Renal cortex interstitium (tissue), 11 donors: ENCODE measurements at regions not wholly inside any gene's neighbourhood (a gene's known extent, or its start where the extent isn't known, plus 50 kb on each side); places are given as distances from the start of the nearest gene placed in this dataset.

Source experiments
- DNase-seq, 11 donors: peaks; one replicate each; pipeline ENCODE4 v3.0.0-alpha.2; 2013; ENCODE audit warnings: low read depth in 9 of 11, low spot score in 4 of 11; ENCODE audit errors: extremely low read depth in 1 of 11

GRCh38 chr2:215712219-215712868 is 276.5 kb upstream of the FN1 start:
- DNase-seq: no peak

GRCh38 chr2:215711471-215712034 is 275.7 kb upstream of the FN1 start:
- DNase-seq: peak in 1 of 11 donors; percentile 35

DNA sequence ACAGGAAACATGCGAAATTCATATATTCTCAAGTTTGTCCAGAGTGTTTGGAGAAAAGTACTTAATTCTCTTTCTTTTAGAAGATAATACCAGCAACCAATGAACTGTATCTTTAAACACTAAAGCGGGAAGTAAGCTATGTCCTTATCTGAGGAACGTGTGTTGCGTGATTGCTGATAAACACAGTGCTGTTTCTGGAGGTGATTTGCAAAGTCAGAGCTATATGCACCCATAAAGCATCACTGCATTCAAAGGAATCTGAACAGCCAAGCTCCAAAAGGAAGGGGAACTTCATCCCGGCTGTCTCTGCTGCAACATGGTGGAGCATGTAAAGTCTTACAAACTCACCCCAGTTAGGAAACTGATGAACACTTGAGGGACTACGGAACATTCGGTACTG is 271.7 kb upstream of the FN1 start:
- no peak for DNase-seq

DNA sequence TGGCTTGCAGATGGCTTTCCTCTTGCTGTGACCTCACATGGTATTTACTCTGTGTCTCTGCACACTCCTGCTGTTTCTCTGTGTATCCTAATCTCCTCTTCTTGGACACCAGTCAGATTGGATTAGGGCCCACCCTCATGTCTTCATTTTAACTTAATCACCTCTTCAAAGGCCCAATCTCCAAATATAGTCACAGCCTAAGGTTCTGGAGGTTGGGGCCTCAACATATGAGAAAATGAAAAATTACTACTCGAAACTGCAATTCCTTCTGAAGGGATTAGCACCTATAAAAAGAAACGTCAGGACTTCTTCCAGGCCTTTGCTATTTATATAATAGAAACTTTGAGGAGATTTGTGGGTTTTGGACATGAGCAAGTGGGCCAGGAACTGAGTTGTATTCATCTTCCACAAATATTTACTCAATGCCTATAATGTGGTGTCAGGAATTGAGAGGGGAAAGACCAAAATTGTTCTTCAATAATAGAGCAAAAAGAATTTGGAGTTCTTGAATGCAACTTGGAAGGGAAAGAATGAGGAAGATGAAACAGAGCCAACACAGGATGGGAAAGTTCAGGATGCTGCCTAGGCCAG is 270.0 kb upstream of the FN1 start:
- no peak for DNase-seq

DNA sequence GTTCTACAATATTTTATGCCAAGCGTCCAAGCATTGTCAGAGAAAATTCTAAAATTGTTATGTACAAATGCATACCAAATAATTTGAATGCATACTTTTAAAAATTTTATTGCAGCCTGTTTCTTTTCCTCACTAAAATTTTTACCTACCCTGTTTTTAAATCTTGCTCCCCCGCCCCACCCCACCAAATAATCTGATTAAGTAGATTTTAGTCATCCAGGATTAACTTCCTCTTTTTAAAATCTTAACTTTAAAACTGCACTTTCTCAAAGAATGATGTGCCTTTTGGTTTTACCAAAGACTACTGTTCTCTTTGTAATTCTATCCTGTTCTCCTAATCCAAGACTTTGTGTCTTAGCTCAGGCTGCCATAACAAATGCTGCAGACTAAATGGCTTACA is 269.4 kb upstream of the FN1 start:
- DNase-seq: no peak

GRCh38 chr2:215702116-215702902 is 266.4 kb upstream of the FN1 start:
- DNase-seq: no peak

GRCh38 chr2:215699700-215700538 is 264.1 kb upstream of the FN1 start:
- DNase-seq: no peak

DNA sequence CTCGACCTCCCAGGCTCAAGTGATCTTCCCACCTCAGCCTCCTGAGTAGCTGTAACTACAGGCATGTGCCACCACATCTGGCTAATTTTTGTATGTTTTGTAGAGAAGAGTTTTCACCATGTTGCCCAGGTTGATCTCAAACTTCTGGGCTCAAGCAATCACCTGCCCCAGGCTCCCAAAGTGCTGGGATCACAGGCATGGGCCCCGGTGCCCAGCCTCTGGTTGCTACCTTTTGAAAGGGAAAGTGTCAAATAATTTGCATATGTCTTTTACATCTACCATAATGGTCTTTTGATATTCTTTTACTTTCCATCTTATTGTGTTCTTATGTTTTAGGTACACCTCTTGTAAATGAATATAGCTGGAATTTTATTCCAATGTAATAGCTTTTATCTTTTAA is 263.1 kb upstream of the FN1 start:
- no peak for DNase-seq

DNA sequence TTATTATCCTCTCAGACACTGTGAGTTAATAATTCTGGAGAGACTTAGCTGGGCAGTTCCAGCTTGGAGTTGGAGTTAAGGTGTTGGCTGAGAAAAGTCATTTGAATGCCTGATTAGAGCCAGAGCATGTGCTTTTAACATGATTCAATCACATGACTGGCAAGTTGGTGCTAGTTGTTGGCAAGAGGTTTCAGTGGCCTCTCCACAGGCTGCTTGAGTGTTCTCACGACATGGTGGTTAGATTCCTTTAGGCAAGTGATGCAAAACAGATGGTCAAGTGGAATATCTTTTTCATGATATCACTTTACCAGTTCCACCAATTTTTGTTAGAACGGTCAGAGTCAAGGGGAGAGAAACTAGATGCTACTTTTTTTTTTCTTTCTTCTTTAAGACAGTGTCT is 262.7 kb upstream of the FN1 start:
- no peak for DNase-seq

- DNase-seq: no peak
These were observed 261.6 kb upstream of the FN1 start for GRCh38 chr2:215697496-215697895.

DNA sequence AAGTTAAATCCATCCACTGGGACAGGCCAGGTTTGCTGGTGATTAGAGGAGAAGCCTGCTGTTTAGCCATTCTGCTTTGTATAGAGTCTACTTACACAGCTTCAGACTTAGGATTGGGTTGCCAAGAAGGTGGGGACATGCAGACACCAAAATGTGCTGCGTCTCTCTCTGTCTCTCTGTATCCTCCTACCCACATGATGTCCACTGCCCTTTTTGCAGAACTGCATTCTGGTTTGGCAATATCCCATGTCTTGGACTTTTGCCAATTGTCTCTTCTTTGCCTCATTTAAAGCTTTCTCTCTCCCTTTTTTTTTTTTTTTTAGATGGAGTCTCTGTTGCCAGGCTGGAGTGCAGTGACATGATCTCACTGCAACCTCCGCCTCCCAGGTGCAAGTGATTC is 261.1 kb upstream of the FN1 start:
- no peak for DNase-seq

- no peak for DNase-seq
These were observed 260.0 kb upstream of the FN1 start for GRCh38 chr2:215695861-215696260.

DNA sequence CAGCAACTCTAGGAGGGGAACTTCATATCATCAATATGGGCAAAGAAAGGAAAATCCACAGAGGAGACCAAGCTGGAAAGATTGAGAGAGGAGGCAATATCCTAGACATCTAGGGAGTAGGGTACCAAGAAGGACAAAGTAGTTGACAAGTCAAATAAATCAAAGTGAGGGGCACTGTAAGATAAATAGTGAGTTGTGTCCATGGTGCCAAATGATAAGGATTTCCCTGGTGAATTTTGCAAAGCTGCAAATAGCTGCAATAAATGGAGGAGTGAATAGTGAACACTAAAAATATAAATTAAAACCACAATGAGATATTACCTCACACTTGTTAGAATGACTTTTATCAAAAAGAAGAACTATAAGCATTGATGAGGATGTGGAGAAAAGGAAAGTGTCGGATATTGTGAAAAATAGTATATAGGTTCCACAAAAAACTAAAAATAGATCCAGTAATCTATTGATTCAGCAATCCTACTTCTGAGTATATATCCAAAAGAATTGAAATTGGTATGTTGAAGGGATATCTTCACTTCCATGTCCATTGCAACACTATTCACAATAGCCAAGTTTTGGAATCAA is 258.2 kb upstream of the FN1 start:
- DNase-seq: no peak

DNA sequence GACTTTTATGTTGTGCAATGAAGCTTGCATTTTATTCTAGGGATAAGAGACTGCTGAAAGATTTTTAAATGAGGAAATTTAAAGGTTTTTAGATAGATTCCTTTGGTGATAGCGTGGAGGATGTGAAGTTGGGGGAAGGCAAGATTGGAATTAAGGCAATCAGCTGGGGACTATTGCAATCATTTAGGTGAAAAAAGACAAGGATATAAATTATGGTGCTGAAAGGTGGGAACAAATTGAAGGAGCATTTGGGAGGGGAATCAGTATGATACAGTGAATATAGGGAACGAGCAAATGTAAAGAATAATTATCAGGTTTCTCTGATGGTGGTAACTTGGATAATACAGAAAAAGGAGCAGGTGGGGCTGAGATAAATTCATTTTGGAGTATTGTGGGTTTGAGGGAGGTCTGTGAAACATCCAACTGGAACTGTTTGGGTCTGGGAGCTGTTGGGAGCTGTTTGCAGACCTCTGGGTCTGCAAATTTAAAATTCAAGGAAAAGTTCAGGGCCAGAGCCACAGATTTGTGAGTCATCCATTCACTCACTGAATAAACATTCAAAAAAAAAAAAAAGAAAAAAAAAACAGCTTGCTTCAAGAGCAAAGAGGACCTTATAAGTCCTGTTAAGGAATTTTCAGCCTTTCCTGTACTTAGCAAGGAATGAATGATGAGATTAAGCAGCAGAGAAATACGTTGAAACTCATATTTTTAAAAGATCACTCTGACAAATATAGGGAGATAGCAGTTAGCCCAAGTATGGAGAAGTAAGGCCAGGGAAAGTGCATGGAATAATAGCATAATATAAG is 257.5 kb upstream of the FN1 start:
- no peak for DNase-seq

- DNase-seq: no peak
These were observed 256.7 kb upstream of the FN1 start for GRCh38 chr2:215692387-215693079.

- DNase-seq: no peak
These were observed 255.5 kb upstream of the FN1 start for GRCh38 chr2:215691346-215691745.

DNA sequence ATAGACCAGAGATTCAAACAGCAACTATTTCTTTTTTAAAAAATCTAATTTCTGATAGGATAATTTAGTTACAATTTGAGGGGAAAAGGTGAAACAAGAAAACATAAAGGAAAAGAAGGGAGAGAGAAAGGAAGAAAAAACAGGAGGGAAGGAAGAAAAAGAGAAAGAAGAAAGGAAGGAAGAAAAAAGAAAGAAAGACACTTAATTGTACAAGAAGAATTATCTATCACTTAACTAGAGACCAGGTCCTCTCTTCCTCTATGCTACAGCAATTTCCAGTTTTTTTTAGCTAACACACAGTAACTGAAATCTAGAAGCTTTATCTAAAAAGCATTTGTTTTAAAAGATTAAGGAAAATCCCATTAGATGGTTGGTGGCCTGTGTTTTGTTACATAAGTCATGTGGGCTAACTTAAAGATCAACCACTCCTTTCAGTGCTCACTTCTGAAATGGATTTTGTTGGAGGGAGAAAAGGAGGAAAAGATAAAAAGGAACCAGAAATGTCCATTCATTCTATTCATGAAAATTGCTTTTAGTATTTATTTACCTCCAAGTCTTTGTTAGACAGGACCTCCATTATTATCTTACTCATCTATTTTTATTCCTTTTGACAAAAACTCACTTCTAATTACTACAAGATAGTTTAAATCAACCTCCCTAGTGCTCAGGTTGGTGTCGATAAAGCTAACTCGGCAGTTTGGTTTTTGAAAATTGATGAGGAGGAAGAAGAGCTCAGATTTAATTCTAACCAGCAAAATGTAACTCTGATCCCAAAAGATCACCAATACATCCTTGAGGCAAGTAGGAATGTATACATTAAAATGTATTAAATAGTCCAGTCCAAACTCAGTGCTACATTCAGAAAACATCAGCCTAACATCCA is 251.5 kb upstream of the FN1 start:
- DNase-seq: no peak
